C4-2B (cell line): ENCODE measurements at regions not wholly inside any gene's neighbourhood (a gene's known extent, or its start where the extent isn't known, plus 50 kb on each side); places are given as distances from the start of the nearest gene placed in this dataset.

ENCODE experiments used
- ZFX ChIP-seq: fragments of 450-650 bp; IDR thresholded peaks from 2 replicates; pipeline ENCODE4 v1.6.1; 2017
- TF ChIP-seq, protein P1 (sequence below): fragments of 450-650 bp; conservative IDR thresholded peaks from 2 replicates; pipeline ENCODE4 v1.5.1; 2017; ENCODE audit warnings: mild to moderate bottlenecking

DNA sequence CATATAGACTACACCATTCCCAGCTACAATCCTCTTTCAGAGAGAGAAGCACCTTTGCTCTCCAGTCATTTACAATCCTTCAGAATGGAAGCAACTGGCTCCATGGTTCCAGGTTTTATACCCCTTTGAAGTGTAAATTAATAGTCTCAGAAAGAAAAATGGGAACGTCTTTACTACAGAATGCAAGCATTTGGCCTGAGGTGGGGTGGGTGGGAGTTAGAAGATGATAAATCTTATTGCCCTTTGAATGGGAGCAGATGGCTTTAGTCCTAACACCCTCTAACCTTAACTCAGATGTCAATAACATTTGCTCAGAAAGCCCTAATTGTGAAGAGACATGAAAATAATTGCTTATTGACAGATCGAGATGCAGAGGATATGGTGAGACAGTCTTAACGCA is 84.2 kb upstream of the KCNMA1 start:
- TF ChIP-seq, protein P1, sequence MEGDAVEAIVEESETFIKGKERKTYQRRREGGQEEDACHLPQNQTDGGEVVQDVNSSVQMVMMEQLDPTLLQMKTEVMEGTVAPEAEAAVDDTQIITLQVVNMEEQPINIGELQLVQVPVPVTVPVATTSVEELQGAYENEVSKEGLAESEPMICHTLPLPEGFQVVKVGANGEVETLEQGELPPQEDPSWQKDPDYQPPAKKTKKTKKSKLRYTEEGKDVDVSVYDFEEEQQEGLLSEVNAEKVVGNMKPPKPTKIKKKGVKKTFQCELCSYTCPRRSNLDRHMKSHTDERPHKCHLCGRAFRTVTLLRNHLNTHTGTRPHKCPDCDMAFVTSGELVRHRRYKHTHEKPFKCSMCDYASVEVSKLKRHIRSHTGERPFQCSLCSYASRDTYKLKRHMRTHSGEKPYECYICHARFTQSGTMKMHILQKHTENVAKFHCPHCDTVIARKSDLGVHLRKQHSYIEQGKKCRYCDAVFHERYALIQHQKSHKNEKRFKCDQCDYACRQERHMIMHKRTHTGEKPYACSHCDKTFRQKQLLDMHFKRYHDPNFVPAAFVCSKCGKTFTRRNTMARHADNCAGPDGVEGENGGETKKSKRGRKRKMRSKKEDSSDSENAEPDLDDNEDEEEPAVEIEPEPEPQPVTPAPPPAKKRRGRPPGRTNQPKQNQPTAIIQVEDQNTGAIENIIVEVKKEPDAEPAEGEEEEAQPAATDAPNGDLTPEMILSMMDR, result no peak
- TF ChIP-seq ZFX, result no peak
